Transverse colon (tissue), 3 donors: ENCODE measurements at regions not wholly inside any gene's neighbourhood (a gene's known extent, or its start where the extent isn't known, plus 50 kb on each side); places are given as distances from the start of the nearest gene placed in this dataset.

Experiments used
- POLR2A ChIP-seq: fragments of 450-650 bp; IDR thresholded peaks from one replicate; pipeline ENCODE4 v1.6.1; 2016; ENCODE audit warnings: antibody characterized with exemption, mild to moderate bottlenecking, moderate library complexity
- TF ChIP-seq, protein P1 (sequence below), 5 experiments: fragments of 200-600 bp in 3 of 5; fragments of 450-650 bp in 2 of 5; sonication (generic) in 3 of 5; IDR thresholded peaks; 1 replicate in 2 of 5; 2 replicates in 3 of 5; pipeline ENCODE4 v1.5.1; 2016 to 2017; ENCODE audit warnings: antibody characterized with exemption in 5 of 5, inconsistent platforms in 3 of 5, mild to moderate bottlenecking in 2 of 5, moderate library complexity in 1 of 5

DNA sequence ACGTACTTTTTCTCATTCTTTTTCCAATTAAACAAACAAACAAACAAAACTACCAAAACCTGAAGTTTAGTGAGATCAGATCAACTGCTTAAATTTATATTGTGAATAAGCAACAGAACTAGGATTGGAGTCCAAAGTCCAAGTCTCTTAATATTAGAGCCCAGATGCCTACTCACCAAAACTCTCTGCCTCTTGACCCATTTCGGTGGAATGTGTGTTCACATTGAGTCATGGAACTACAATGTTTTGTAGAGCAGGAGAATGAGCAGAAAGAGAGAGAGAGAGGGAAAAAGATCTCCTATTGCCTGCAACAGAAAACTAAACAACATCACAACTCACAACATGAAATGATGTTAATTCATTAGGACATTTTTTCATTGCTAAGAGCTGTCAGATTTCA lies 751.1 kb downstream of the TLR4 start:
- TF ChIP-seq, protein P1, sequence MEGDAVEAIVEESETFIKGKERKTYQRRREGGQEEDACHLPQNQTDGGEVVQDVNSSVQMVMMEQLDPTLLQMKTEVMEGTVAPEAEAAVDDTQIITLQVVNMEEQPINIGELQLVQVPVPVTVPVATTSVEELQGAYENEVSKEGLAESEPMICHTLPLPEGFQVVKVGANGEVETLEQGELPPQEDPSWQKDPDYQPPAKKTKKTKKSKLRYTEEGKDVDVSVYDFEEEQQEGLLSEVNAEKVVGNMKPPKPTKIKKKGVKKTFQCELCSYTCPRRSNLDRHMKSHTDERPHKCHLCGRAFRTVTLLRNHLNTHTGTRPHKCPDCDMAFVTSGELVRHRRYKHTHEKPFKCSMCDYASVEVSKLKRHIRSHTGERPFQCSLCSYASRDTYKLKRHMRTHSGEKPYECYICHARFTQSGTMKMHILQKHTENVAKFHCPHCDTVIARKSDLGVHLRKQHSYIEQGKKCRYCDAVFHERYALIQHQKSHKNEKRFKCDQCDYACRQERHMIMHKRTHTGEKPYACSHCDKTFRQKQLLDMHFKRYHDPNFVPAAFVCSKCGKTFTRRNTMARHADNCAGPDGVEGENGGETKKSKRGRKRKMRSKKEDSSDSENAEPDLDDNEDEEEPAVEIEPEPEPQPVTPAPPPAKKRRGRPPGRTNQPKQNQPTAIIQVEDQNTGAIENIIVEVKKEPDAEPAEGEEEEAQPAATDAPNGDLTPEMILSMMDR (IDR thresholded peaks at IDR 0.05): no peak
- TF ChIP-seq POLR2A: no peak
